ENCODE measurements at regions not wholly inside any gene's neighbourhood (a gene's known extent, or its start where the extent isn't known, plus 50 kb on each side); places are given as distances from the start of the nearest gene placed in this dataset.

DNA sequence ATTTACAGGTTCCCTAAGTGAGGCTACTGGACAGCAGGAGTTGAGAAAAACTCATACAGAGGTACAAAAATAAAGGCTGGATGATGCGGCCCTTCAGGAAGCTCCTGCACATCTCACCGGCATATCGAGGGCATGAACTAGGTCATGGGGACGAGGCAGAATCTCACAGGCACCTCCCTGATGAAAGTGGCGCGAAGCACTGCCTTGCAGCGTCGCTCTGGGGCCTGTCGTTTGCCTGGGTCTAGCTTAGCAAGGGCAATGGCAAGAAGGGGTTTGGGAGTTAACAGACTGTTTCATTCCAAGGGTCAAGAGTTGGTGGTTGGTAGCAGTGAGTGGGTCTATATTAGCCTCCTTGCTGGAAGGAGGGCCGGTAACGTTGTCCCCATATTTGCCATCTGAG, 103.5 kb upstream of the IRF2BP2 start:
- Histone ChIP-seq H3K27ac (ENCODE audit: control insufficient read depth, insufficient read depth, low read length) (no peak overlapping the region), H2AFZ (ENCODE audit: control insufficient read depth, low read length) (no peak overlapping the region), H3K4me3 (ENCODE audit: control insufficient read depth in 2 of 3, extremely low read depth in 1 of 3, insufficient read depth in 2 of 3, low read depth in 1 of 3, low read length in 3 of 3) (no peak overlapping the region), H3K4me1 (ENCODE audit: control insufficient read depth, extremely low read depth, insufficient read depth, low read length) (peaks cover 10% of the 10 kb centered on the region), H3K9ac (ENCODE audit: control insufficient read depth, extremely low read depth, insufficient read depth, low read length) (no peak overlapping the region), H3K9me3 (ENCODE audit: control insufficient read depth, low read depth, low read length) (no peaks in the 10 kb centered on the region), H3K36me3 (ENCODE audit: control insufficient read depth in 2 of 2, extremely low read depth in 1 of 2, insufficient read depth in 2 of 2, low read length in 2 of 2) (no peaks in the 10 kb centered on the region), H3K4me2 (ENCODE audit: control insufficient read depth, extremely low read depth, insufficient read depth, low read depth, low read length) (no peak overlapping the region), H3K79me2 (ENCODE audit: control insufficient read depth, insufficient read depth, low read length) (no peaks in the 10 kb centered on the region), H4K20me1 (ENCODE audit: control insufficient read depth, extremely low read depth, insufficient read depth, low read length) (no peaks in the 10 kb centered on the region), H3K9me1 (ENCODE audit: control insufficient read depth, extremely low read depth, insufficient read depth, low read length) (no peaks in the 10 kb centered on the region), H3K27me3 (ENCODE audit: control insufficient read depth, extremely low read depth, insufficient read depth, low read length) (no peaks in the 10 kb centered on the region)
- no peak for DNase-seq (ENCODE audit: low read depth, low spot score)
- dilution Hi-C loops (cut with MboI; ENCODE audit: extremely low pct_ligation_motif_present, low sequenced_read_pairs) = no loop called here
- FAIRE-seq = no peak
- TF ChIP-seq, protein P1, sequence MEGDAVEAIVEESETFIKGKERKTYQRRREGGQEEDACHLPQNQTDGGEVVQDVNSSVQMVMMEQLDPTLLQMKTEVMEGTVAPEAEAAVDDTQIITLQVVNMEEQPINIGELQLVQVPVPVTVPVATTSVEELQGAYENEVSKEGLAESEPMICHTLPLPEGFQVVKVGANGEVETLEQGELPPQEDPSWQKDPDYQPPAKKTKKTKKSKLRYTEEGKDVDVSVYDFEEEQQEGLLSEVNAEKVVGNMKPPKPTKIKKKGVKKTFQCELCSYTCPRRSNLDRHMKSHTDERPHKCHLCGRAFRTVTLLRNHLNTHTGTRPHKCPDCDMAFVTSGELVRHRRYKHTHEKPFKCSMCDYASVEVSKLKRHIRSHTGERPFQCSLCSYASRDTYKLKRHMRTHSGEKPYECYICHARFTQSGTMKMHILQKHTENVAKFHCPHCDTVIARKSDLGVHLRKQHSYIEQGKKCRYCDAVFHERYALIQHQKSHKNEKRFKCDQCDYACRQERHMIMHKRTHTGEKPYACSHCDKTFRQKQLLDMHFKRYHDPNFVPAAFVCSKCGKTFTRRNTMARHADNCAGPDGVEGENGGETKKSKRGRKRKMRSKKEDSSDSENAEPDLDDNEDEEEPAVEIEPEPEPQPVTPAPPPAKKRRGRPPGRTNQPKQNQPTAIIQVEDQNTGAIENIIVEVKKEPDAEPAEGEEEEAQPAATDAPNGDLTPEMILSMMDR (optimal IDR thresholded peaks at IDR 0.05 in 1 of 3, IDR thresholded peaks at IDR 0.05 in 1 of 3, conservative IDR thresholded peaks at IDR 0.05 in 1 of 3; ENCODE audit: extremely low read depth in 1 of 3, insufficient read depth in 2 of 3, low read length in 3 of 3) = no peak
- TF ChIP-seq EZH2 (IDR thresholded peaks at IDR 0.05; ENCODE audit: low read length) = no peak

DNA sequence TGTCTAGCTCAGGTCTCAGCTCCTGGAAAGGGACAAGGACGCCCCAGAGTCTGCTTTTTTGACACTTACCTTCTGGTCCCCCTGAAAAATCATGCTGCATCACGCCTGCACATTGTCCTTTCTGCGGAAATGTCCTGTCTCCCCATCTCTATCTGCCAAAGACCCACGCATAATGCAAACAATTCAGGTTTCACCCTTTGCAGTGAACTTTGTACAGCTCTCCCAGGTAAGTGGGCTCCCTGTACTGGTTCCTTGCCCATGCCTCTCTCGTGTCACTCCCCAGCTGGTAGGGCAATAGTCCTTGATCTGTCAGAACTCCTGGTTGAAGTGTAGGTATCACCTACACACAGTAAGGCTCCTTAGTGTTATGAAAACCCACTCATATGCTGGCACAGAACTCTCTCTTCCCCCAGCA, 102.9 kb upstream of the IRF2BP2 start:
- H3K27me3 ChIP-seq (ENCODE audit: control insufficient read depth, extremely low read depth, insufficient read depth, low read length) = no peaks in the 10 kb centered on the region
- H3K4me3 ChIP-seq (ENCODE audit: control insufficient read depth in 2 of 3, extremely low read depth in 1 of 3, insufficient read depth in 2 of 3, low read depth in 1 of 3, low read length in 3 of 3) = no peak overlapping the region
- H3K4me2 ChIP-seq (ENCODE audit: control insufficient read depth, extremely low read depth, insufficient read depth, low read depth, low read length) = no peak overlapping the region
- TF ChIP-seq, protein P1 (optimal IDR thresholded peaks at IDR 0.05 in 1 of 3, IDR thresholded peaks at IDR 0.05 in 1 of 3, conservative IDR thresholded peaks at IDR 0.05 in 1 of 3; ENCODE audit: extremely low read depth in 1 of 3, insufficient read depth in 2 of 3, low read length in 3 of 3) = no peak
- TF ChIP-seq EZH2 (IDR thresholded peaks at IDR 0.05; ENCODE audit: low read length) = no peak
- no peak overlapping the region for H3K9ac ChIP-seq (ENCODE audit: control insufficient read depth, extremely low read depth, insufficient read depth, low read length)
- H2AFZ ChIP-seq (ENCODE audit: control insufficient read depth, low read length) = no peak overlapping the region
- no peaks in the 10 kb centered on the region for H3K9me1 ChIP-seq (ENCODE audit: control insufficient read depth, extremely low read depth, insufficient read depth, low read length)
- H4K20me1 ChIP-seq (ENCODE audit: control insufficient read depth, extremely low read depth, insufficient read depth, low read length) = no peaks in the 10 kb centered on the region
- no peak overlapping the region for H3K27ac ChIP-seq (ENCODE audit: control insufficient read depth, insufficient read depth, low read length)
- DNase-seq (ENCODE audit: low read depth, low spot score) (no peak), FAIRE-seq (no peak)
- dilution Hi-C loops (cut with MboI; ENCODE audit: extremely low pct_ligation_motif_present, low sequenced_read_pairs) = no loop called here
- H3K79me2 ChIP-seq (ENCODE audit: control insufficient read depth, insufficient read depth, low read length) = no peaks in the 10 kb centered on the region
- peaks cover 10% of the 10 kb centered on the region for H3K4me1 ChIP-seq (ENCODE audit: control insufficient read depth, extremely low read depth, insufficient read depth, low read length)
- no peaks in the 10 kb centered on the region for H3K36me3 ChIP-seq (ENCODE audit: control insufficient read depth in 2 of 2, extremely low read depth in 1 of 2, insufficient read depth in 2 of 2, low read length in 2 of 2)
- H3K9me3 ChIP-seq (ENCODE audit: control insufficient read depth, low read depth, low read length) = no peaks in the 10 kb centered on the region
